Ishikawa (cell line): ENCODE measurements at regions not wholly inside any gene's neighbourhood (a gene's known extent, or its start where the extent isn't known, plus 50 kb on each side); places are given as distances from the start of the nearest gene placed in this dataset.

Experiments used
- CEBPB ChIP-seq: IDR thresholded peaks from 2 replicates; pipeline ENCODE4 v1.6.1; 2012
- EP300 ChIP-seq: IDR thresholded peaks from 2 replicates; pipeline ENCODE4 v1.6.1; 2012; ENCODE audit warnings: borderline replicate concordance
- FOXM1 ChIP-seq: IDR thresholded peaks from 2 replicates; pipeline ENCODE4 v1.6.1; 2012; ENCODE audit warnings: low read depth, borderline replicate concordance
- NFIC ChIP-seq: IDR thresholded peaks from 2 replicates; pipeline ENCODE4 v1.6.1; 2012
- RAD21 ChIP-seq: IDR thresholded peaks from 2 replicates; pipeline ENCODE4 v1.6.1; 2012; ENCODE audit warnings: low read depth
- TAF1 ChIP-seq: IDR thresholded peaks from 2 replicates; pipeline ENCODE4 v1.6.1; 2012; ENCODE audit warnings: low read depth, mild to moderate bottlenecking
- TCF12 ChIP-seq: IDR thresholded peaks from 2 replicates; pipeline ENCODE4 v1.6.1; 2012; ENCODE audit warnings: low read depth
- TEAD4 ChIP-seq: IDR thresholded peaks from 2 replicates; pipeline ENCODE4 v1.6.1; 2012
- YY1 ChIP-seq: IDR thresholded peaks from 2 replicates; pipeline ENCODE4 v1.6.1; 2012; ENCODE audit warnings: low read depth
- ZBTB7A ChIP-seq: IDR thresholded peaks from 2 replicates; pipeline ENCODE4 v1.6.1; 2012; ENCODE audit warnings: low read depth
- TF ChIP-seq, protein P1 (sequence below): IDR thresholded peaks from 2 replicates; pipeline ENCODE4 v1.6.1; 2012
- TF ChIP-seq, protein P2 (sequence below): IDR thresholded peaks from 2 replicates; pipeline ENCODE4 v1.6.1; 2012
- TF ChIP-seq, protein P3 (sequence below): IDR thresholded peaks from 2 replicates; pipeline ENCODE4 v1.6.1; 2012; ENCODE audit warnings: low read depth, mild to moderate bottlenecking

DNA sequence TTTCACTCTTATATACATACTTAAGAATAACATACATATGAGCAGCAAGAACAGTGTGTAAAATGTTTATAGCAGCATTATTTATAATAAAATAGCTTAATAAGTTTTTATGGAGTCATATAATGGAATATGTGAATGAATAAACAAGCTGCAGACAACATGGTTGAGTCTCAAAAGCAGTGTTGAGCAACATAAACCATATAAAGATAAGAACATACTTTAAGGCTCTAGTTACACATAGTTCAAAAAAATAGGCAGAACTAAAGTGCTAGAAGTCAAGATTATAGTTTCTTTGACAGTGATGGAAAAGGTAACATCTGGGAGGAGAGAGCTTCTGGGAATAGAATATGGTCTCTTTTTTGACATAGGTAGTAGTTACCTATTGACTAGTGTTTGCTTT lies 53.7 kb upstream of the ADAMTS19 start:
- TF ChIP-seq ZBTB7A = no peak
- no peak for TF ChIP-seq RAD21
- TF ChIP-seq, protein P1, sequence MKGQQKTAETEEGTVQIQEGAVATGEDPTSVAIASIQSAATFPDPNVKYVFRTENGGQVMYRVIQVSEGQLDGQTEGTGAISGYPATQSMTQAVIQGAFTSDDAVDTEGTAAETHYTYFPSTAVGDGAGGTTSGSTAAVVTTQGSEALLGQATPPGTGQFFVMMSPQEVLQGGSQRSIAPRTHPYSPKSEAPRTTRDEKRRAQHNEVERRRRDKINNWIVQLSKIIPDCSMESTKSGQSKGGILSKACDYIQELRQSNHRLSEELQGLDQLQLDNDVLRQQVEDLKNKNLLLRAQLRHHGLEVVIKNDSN = no peak
- TF ChIP-seq, protein P2, sequence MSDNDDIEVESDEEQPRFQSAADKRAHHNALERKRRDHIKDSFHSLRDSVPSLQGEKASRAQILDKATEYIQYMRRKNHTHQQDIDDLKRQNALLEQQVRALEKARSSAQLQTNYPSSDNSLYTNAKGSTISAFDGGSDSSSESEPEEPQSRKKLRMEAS = no peak
- no peak for TF ChIP-seq TAF1
- no peak for TF ChIP-seq YY1
- no peak for TF ChIP-seq TEAD4
- no peak for TF ChIP-seq NFIC
- TF ChIP-seq EP300 = no peak
- no peak for TF ChIP-seq CEBPB
- no peak for TF ChIP-seq FOXM1
- TF ChIP-seq TCF12 = no peak
- TF ChIP-seq, protein P3, sequence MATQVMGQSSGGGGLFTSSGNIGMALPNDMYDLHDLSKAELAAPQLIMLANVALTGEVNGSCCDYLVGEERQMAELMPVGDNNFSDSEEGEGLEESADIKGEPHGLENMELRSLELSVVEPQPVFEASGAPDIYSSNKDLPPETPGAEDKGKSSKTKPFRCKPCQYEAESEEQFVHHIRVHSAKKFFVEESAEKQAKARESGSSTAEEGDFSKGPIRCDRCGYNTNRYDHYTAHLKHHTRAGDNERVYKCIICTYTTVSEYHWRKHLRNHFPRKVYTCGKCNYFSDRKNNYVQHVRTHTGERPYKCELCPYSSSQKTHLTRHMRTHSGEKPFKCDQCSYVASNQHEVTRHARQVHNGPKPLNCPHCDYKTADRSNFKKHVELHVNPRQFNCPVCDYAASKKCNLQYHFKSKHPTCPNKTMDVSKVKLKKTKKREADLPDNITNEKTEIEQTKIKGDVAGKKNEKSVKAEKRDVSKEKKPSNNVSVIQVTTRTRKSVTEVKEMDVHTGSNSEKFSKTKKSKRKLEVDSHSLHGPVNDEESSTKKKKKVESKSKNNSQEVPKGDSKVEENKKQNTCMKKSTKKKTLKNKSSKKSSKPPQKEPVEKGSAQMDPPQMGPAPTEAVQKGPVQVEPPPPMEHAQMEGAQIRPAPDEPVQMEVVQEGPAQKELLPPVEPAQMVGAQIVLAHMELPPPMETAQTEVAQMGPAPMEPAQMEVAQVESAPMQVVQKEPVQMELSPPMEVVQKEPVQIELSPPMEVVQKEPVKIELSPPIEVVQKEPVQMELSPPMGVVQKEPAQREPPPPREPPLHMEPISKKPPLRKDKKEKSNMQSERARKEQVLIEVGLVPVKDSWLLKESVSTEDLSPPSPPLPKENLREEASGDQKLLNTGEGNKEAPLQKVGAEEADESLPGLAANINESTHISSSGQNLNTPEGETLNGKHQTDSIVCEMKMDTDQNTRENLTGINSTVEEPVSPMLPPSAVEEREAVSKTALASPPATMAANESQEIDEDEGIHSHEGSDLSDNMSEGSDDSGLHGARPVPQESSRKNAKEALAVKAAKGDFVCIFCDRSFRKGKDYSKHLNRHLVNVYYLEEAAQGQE = no peak
